CD4-positive, alpha-beta T cell treated with Interleukin-10 for 1 hour (primary cell): ENCODE measurements at regions not wholly inside any gene's neighbourhood (a gene's known extent, or its start where the extent isn't known, plus 50 kb on each side); places are given as distances from the start of the nearest gene placed in this dataset.
A peak's percentile ranks its signal among the peaks of the same experiment; 100 is the strongest.

ENCODE experiments used
- DNase-seq: peaks from one replicate; pipeline ENCODE4 v3.0.0-alpha.2; 2020

DNA sequence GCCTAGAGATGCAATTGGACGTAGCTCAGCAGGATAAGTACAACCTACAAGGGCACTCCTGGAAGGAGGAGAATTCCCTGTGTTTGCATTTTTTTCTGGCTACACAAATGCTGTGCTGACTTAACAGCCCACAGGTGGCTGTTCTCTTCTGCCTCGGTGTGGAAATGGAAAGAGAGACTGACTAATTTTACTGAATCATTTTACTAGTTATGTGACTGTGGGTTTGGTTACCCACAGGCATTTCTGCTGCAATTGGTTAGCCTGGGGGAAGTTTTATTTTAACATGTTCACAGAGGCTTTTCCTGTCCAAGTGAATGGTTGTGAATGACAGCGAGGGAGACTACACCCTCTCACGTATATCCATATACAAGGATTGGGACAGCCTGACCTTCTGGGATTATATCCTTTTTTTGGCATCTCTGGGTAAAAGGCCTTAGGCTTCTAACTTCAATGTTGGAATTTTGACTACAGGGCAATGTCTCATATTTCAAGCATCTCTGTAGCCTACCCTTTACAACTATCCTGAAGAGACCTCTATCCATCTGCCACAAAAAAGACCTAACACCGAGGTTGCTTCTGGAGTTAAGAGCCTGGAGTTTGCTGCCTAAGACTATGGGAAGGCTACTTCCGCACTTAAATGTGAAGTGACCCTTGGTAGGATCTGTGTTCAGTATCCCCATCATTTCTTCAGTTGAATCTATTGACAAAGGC lies 67.2 kb upstream of the TP63 start:
- no peak for DNase-seq

DNA sequence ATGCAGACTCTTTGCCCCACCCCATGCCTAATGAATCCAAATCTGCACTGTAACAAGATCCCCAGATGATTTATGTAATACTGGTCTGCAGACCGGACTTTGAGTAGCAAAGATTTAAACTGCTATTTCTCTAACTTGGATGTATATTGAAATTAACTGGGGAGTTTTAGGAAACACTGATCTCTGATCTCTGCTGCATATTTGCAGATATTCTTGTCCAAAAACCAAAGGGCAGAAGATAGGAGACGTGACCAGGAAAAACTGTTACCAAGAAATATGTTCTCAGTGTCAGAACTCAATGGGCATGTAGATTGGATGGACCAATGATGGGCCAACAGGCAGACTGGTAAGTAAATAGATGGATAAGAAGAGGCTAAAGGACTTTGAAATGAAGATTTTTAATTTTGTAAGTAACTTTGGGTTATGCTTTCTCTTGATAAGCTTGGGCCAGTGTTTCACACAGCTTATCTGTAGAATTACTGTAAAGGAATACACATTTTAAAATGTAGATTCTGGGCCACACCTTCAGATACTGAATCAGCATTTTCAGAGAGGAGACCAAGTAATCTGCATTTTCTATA lies 64.5 kb upstream of the TP63 start:
- DNase-seq: no peak

- DNase-seq: no peak
Observed at GRCh38 chr3:189567322-189567721, 63.9 kb upstream of the TP63 start.

GRCh38 chr3:189567766-189568420 lies 63.3 kb upstream of the TP63 start:
- no peak for DNase-seq

DNA sequence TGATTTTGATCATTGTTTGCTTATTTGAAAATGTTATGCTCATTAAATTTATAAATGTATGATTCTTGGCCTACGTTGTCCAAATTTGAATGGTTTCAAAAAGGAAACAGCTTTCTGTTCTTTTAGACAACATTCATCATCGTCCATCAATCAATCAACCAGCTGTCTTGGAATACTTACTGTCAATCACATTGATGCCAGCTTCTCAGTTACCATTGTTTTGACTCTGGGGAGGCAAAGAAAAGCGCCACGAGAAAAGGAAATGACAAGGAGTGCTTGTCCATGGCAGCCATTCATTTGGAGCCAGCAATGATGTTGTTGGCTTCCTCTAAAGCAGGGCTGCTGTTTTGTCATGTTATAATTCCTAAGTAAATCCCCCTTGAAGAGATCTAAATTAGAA lies 62.2 kb upstream of the TP63 start:
- DNase-seq: no peak

- no peak for DNase-seq
Observed at GRCh38 chr3:189569473-189569872, 61.7 kb upstream of the TP63 start.

DNA sequence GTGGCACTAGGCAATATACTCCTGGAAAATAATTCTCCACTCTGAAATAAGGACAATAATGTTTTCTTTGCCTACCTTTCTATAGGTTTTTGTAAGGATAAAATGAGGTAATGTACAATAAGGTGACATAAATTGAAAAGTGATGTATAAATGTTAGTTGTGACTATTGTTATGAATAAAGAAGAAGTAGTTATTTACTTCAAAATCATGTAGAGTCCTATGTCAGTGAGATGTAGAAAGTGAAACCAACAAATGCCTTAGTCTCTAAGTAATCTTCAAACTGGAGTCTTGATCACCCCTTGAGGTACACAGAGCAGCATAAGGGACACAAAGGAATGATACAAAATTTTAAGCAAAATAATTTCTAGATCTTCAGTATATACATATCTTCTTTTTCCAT lies 60.3 kb upstream of the TP63 start:
- DNase-seq: peak; percentile 6

- DNase-seq: no peak
Observed at GRCh38 chr3:189572249-189572648, 58.9 kb upstream of the TP63 start.

- DNase-seq: no peak
Observed at GRCh38 chr3:189573004-189573403, 58.2 kb upstream of the TP63 start.

GRCh38 chr3:189576486-189576885 lies 54.7 kb upstream of the TP63 start:
- DNase-seq: no peak

DNA sequence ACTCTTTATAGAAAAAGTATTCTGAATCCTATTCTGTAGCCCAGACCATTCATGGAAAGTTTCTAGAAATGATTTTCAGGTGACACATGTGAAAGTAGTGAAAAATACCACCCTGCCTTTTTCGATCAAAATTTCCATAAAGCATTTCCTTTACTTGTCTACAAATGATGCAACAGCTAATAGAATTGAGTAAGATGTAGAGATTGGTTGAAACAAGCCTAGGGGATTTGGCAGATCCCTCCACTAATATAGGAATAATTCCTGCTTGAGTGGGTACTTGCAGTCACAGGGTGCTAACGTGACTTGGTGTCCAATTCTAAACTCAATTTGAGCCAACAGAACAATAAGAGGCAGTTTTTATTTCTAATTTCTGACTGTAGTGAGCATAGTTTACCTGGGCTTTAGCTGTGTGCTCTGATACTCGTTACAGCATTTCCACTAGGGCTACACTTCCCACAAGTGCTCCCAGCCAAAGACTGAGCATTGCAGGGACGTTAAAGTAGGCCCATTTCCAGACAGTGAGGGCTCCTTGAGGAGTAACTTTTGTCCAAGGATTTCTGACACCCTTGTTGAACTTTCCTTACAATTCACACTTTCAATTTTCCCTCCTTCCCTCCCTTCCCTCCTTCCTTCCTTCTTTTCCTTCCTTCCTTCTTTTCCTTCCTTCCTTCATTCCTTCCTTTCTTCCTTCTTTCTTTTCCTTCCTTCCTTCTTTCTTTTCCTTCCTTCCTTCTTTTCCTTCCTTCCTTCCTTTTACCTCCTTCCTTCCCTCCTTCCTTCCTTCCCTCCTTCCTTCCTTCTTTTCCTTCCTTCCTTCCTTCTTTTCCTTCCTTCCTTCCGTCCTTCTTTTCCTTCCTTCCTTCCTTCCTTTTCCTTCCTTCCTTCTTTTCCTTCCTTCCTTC lies 53.9 kb upstream of the TP63 start:
- DNase-seq: no peak

DNA sequence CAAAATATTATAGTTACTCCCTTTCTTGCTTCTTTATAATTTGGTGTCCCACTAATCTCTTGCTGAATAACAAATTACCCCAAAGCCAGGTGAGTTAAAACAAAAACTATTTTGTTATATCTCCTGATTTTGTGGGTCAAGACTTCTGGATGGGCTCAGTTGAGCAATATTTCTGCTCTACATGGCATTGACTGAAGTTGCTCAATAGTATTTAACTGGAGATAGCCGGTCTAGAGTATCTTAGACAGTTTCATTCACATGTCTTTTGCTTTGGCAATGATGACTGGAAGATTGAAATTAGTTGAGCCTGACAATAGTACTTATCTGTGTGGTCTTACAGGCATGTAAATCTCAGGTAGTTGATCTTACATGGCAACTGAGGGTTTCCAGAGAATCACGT lies 51.0 kb upstream of the TP63 start:
- DNase-seq: no peak
